HG03432 (cell line): ENCODE measurements at regions not wholly inside any gene's neighbourhood (a gene's known extent, or its start where the extent isn't known, plus 50 kb on each side); places are given as distances from the start of the nearest gene placed in this dataset.

Experiments used
- ATAC-seq: cut with Tn5 transposase; IDR thresholded peaks from one replicate; pipeline ENCODE4 v1.9.1; 2021; ENCODE audit warnings: mild to moderate bottlenecking, moderate library complexity; ENCODE audit not compliant: unreplicated experiment

DNA sequence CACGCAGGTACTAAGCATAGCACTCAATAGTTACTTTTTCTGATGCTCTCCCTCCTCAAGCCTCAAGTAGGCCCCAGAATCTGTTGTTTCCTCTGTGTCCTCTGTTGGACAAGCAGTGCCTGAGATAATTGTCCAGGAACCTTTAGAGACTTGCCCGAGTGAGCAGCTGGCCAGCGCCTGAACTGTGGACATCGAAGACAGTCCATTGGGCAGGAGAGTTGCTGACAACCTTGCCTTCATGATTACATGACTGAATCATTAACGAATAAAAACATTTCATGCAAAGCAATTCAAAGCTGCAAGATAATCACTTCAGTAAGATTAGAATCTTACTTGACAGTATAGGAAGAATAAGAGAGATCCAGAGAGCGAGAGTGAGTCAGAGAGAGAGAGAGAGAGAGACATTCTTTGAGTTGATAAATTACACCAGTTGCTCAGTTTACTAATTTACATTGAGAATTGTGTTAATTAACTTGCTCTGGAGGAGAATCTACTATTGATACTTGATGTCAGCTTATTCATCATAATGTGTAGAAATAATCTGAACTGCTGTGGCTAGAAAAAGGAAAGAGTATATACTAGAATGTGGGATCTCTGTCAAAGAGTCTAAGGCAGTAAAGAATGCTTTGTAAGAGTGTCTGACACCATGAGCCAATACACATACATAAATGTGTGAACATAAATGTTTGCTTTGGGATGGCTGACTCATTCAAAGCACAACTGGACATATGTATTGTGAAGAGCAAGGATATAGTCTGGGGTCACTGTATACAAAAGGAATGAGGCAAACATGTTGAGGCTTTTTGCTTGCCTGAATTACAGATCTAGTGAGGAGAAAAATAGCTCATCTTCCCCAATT lies 216.0 kb downstream of the ZNF326 start:
- no peak for ATAC-seq

DNA sequence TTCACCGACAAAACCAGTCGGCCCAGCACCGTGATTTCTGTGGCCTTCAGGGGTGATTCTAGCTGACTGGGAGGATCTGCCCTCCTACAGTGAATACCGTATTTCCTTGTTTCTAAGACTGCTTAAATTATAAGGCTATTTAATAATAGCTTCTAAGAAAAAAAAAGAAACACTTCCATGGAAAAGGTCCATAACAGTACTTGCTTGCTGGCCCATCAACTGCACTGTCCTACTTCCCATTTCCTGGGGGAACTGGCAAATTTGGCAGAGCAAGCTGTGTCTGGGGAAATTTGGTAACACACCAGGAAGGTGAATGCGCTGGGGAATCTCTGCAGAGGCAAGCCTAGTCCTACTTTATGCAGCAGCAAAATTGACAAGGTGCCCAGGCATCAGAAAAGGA lies 214.0 kb downstream of the ZNF326 start:
- no peak for ATAC-seq

DNA sequence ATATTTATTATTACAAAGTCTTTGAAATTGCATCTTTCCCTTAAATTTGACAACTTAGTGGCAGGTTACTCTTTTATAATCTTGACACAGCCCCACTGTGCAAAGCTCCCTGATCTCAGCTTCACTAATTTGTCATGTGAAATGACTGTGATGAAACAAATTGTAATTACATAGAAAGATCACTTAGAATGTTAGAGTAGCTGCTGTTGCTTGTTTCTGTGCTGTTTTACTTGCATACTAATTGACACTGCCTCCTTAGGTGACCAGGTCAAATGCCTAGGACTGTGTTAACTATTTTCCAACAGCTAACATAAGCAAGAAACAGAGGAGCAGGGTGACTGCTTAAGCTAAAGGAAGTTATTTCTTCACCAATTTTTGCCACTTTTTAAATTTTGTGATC lies 211.3 kb downstream of the ZNF326 start:
- no peak for ATAC-seq

DNA sequence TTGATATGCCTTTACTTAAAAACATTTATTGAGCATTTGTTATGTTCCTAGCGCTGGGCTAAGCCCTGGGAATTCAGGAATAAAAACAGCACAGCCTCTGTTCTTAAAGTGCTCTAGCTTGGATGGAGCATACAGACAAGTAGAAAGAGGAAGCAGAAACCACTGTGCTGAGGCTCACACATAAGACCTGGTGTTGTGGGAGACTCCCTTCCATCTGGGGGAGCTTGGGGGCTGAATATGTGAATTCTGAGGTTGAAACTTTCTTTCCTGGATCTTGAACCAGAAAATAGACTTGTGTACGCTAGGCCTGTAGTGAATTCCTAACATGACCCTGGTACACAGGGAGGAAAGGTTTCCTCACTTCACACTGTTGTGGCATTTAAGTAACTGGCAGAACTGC lies 209.9 kb downstream of the ZNF326 start:
- no peak for ATAC-seq

DNA sequence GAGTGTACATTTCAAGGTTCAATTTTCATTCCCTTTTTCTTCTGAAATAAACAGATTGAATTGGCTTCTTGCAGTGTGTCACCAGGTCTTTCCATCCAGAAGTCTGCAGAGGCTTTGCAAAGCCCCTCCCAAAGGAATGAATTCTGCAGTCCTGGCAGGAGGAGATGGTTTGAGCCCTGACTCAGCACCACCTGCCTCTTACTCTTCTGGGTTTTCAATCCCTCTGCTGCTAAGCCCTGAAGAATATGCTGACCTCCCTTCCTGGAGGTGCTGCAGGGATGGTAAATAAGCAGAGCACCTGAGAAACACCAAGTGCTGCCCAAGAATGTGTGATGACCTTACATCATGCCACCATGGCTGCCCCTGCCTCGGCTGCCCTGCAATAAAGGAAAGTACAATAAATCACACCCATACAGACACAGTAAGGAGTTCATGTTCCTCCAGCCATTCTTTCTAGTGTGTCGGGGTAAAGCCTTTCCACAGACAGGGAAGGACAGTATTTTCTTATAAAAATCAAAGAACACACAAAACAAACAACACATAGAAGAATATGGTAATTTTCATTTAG lies 209.2 kb downstream of the ZNF326 start:
- ATAC-seq = no peak

DNA sequence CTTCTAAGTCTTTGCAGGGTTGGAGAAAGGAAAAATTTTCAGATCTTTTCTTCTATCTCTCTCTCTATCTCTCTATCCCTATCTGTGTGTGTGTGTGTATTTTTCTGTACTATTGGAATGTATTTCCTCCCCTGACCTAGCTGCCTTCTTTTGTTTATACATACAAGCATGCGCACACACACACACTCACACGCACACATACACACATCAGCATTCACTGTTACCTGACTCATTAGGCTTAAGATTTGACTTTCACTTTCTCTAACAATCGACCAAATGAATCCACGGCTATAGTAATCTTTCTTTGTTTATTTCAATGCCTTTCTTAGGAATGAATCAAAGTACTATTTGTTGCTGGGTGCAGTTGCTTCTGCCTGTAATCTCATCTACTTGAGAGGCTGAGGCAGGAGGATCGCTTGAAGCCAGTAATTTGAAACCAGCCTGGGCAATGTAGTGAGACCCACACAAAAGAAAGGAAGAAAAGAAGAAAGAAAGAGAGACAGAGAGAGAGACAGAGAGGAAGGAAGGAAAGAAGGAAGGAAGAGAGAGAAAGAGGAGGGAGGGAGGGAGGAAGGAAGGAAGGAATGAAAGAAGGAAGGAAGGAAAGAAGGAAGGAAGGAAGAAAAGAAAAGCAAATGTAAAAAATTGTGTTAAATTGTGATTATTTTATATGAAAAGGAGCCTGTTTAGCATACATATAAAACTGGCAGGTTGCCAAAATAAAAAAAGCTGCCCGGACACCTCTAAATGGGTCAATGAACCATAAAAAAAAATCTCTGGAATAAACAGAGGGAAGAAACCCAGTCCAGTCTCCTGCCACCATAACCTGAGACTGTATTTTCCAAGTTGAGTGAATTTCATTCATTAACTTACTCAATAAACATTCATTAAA lies 206.8 kb downstream of the ZNF326 start:
- ATAC-seq = no peak

DNA sequence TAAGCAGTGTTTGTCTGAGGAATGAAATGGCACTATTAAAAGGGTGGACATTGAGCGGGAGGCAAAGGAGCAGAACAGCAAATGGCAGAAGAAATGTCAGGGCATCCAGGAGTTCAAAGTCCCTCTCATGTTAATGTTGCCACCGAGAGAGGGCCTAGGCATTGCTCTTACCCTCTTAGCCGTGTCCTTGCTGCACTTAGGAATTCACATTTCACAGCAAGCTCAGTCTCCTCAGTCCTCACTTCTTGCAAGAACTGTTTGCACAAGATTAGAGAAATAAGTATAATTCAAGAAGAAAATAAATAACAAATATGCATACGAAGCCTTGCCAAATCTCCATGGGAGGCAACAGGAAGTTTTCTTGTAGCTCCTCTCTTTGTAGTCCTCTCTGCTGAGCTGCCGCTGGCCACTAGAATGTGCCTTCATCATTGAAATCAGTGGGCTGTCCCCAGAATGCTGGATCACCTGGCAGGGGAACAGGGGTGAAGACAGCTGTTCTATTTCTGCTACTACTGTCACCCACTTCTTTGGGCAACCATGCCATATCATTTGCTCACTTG lies 205.8 kb downstream of the ZNF326 start:
- ATAC-seq = no peak

DNA sequence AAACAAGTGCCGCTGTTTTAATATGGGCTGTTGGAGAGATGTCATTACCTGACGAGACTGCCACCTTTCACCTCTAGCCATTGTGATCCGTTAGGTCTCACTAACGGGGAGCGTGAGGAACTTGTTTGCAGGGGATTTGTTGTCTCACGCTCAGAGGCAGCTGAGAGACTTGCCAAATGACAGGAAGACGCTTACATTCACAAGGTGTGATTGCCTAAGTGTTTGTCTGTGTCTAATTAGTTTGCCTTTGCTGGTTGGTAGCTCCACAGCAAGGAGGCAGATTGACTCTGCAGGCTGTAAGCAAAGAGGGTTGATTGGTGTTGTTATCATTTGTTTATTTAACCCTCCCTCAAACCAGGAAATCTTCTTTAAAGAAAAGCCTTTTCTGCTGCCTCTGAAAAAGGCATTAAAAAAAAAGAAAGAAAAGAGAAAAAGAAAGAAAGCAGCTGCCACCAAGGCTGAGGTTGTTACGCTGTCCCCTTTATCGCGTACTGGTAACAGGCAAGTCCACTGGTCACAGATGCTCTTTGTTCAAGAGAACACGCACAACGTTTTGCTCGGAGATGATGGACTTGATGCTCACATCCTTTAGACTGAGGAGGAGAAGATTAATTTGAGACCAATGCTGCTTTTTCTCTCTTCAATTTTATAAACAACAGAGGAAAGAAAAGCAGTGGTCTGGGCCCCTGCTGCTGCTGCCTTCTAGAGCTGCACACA lies 203.9 kb downstream of the ZNF326 start:
- ATAC-seq = no peak

DNA sequence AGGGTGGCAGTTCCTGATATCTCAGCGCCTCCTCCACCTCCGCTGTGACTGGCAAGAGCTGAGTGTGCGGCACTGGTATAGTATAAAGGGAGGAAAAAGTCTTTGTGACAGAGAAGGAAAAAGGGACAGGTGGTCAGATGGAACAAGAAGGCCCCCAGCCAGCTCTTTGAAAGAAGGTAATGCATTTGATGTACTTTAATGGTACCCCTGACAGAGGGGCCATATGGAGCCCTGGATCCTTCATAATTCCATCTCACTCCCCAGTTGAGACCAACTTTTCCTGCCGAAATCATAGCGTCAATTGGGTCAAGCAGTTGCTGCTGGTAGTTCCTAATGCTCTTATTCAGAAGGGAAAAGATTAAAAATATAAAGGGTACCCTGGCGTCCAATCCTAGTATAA lies 198.2 kb downstream of the ZNF326 start:
- ATAC-seq = no peak

DNA sequence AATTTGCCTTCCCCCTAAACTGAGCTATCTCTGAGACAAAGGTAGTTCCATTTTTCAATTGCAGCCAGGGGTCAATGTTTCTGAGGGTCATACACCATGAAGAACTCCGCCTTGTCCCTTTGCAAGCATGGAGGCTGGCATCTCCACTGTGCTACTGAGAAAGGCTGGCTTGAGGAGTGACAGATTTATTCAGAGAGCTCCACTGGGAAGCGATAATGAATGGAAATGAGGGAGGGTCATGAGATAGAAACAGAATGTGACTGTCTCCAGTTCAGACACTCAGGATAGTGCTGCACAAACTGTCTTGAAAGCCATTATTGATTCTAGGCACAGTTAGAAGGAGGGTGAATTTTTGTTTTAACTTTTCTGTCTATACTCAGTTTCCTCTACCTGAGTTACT lies 197.5 kb downstream of the ZNF326 start:
- no peak for ATAC-seq

DNA sequence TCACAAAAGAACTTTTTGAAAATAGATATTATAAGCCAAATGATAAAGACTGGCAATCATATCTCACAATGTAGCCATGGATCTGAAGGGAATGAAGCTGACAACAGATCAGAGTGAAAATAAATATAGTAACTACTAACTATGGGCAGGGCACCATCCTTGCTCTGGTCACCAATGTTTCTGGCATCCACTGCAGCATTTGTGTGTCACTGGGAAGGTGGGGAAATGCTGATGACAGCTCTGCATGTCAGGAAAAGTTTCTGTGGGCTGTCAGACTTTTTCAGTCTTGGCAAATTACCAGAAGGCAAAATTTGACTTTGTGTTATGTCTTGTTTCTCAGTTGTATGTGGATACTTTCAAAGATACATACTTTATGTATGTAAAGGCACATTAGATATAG lies 195.6 kb downstream of the ZNF326 start:
- ATAC-seq = no peak

DNA sequence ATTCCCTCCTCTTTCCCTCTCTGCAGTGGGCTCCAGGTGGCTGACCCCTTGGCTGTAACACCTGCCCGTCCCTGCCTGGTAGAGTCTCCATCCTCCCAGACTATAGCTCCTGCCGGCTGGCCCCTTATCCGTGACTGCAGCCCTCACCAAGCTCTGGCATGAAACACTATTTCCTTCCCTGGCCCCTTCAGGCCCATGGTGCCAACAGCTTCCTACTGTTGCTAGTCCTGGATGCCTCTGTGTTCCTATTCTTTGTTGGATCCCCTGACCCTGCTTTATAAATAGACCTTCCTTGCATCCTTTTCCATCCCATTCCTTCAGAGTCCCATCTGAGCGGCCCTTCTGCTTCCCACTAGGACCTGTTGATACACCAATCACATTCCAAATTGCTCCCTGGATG lies 195.0 kb downstream of the ZNF326 start:
- ATAC-seq = no peak

DNA sequence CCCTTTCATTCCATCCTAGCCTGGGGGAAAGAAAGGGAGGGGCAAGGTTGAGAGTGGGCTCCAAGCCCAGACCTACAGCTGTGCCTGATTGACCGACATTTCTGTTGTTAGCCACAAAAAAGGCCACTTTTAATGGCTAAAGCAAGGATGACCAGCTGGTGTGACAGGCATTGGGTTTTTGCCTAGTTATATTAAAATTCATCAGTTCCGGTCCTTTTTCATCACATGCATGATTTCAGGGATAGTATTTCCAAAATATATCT lies 192.3 kb downstream of the ZNF326 start:
- ATAC-seq = no peak

DNA sequence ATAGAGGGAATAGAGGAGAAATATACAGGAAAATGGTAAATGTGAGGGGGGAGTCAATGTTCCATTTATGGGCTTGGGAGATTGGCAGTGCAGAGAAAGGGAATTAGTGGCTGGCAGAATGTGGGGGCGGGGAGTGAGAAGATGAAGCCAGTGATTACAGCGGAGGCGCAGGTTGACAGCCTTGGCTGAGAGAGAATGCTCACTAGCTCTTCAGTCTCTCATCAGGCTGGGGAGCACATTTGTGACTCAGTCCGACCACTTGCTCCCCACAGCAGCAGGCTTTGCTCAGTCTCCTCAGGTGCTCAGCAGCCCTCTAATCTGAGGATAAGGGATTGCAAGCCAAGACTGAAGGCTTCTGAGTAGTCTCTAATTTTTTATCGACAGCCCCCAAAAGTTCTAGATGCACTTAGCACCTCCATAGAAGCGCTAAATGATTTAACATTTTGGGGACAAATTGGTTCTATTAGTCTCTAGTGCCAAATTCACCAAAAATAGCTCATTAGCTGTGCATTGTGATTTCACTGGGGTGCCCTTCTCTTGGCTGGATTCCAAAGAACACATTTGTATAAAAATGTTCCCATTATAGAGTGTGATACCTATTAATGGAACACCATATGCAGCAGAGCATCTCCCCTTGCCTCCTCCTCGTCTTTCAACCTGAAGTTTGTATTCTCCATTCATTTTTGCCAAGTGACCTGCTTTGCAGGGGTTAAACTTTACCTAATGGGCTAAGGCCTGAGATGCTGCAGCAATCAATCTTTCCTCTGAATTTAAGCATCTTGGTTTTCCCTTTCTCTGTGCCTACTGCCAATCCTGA lies 191.8 kb downstream of the ZNF326 start:
- ATAC-seq = no peak

DNA sequence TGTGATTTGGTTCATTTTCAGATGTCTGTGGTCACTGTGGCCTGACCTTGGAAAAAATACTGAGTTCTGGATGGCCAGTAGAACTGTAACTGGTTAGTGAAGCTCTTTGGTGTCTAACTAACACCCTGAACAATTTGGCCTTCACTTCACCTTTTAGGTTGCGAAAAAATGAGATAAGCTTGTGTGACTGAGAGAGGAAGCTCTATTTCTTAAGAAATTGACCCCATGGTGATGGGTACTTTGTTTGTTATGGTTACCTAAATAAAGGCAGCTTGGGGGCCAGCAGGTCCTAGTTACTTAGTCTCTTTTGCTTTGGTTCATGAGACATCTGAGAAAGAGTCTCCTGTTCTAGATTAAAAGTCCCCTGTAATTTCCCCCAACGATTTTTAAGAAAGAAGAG lies 181.6 kb downstream of the ZNF326 start:
- no peak for ATAC-seq

DNA sequence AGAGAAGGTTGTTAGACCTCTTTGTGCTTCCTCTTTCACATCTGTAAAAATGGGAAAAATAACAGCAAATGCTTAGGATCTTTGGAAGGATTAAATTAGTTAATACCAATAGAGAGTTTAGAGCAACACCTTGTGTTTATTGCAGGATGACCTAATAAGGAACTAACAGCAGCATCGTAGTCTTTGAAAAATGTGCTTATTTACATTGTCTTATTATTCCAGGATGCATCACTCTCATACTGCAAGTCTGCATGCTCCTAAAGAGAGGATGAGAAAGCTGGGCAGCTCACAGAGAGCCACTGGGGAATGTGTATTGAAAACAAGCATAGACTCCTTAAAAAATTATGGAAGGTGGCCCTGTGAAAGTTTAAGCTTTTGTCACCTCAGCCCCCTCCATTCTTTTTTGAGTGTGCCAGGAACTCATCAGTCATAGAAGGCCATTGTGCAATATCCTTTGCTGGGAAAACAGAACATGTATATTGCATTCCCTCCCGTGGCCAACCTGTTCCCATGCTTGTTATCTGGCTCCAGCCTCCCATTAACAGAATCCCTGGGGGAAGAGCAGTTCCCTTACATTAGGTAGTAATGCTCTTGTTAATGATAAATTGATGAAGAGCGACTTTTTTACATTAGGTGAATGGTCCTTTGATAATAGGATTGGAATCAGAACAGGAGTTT lies 180.7 kb downstream of the ZNF326 start:
- ATAC-seq = no peak

DNA sequence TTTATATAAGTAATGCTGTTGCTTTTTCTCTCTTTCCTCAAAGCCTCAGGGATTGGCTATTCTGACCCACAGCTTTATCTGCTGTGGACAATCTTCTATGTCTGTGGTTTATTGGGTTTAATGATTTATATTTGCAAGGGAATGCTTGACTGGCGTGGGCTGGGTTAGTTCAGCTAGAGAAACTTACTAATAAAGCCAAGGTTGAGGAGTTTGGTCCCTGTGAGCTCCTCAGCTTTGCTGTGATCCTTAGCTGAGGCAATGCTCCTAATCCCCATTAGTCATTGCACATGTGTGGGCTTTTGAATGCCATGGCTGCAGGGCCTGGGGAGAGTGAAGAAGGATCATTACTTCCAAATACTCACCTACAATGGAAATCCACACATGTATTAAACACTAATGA lies 179.3 kb downstream of the ZNF326 start:
- ATAC-seq = no peak

DNA sequence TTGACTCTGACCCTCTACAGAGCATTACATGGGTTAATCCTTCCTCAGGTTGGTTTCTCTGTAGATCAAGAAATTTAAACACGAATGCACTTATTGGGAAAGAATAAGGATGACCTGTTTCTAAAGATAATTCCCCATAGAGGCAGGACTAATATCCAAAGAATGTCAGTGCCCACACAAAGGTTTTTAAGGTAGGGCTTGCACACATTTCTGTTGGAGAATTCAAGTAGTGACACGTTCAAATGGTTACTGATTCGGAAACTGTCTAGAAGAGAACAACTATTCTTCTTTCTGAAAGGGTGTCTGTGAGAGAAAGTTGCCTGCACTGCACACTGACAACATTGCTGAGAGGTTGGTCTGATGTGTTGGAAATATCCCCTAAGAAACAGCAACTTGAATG lies 167.3 kb downstream of the ZNF326 start:
- no peak for ATAC-seq

DNA sequence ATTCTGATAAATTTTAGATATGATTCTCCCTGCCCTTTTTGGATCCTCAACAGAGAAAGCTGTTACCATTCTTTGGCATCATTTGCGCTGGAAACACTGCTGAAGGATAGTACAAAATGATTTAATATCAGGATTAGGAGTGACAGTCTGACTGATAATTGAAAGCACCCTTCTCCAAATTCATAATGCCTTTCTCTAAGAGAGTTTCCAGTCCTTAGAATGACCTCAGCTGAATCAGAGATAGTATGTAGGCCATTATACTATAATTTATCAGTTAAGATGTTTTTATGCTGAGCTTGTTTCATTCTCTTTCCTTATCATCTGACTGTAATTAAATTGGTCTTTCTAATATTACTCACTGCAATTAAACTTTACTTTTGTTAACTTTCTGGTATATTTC lies 166.7 kb downstream of the ZNF326 start:
- no peak for ATAC-seq
